ENCODE measurements at regions not wholly inside any gene's neighbourhood (a gene's known extent, or its start where the extent isn't known, plus 50 kb on each side); places are given as distances from the start of the nearest gene placed in this dataset.
A peak's percentile ranks its signal among the peaks of the same experiment; 100 is the strongest.

- H3K9me3 ChIP-seq (ENCODE audit: insufficient read depth, low read length), result no peaks in the 10 kb centered on the region
- no peak overlapping the region for H3K9ac ChIP-seq (ENCODE audit: low read length)
- H3K27ac ChIP-seq (ENCODE audit: low read length), result no peak overlapping the region
- peak overlapping the region; percentile 10; the same call in 1 of the 2 replicates for H3K4me3 ChIP-seq (ENCODE audit: low read length)
- peak overlapping the region; percentile 54 for H3K4me2 ChIP-seq (ENCODE audit: low read length)
- H4K20me1 ChIP-seq (ENCODE audit: insufficient read depth, low read length), result no peaks in the 10 kb centered on the region
- H3K27me3 ChIP-seq (ENCODE audit: low read depth, low read length), result no peaks in the 10 kb centered on the region
- TF ChIP-seq EZH2phosphoT487 (IDR thresholded peaks at IDR 0.05; ENCODE audit: low read depth), result no peak
- TF ChIP-seq, protein P1, sequence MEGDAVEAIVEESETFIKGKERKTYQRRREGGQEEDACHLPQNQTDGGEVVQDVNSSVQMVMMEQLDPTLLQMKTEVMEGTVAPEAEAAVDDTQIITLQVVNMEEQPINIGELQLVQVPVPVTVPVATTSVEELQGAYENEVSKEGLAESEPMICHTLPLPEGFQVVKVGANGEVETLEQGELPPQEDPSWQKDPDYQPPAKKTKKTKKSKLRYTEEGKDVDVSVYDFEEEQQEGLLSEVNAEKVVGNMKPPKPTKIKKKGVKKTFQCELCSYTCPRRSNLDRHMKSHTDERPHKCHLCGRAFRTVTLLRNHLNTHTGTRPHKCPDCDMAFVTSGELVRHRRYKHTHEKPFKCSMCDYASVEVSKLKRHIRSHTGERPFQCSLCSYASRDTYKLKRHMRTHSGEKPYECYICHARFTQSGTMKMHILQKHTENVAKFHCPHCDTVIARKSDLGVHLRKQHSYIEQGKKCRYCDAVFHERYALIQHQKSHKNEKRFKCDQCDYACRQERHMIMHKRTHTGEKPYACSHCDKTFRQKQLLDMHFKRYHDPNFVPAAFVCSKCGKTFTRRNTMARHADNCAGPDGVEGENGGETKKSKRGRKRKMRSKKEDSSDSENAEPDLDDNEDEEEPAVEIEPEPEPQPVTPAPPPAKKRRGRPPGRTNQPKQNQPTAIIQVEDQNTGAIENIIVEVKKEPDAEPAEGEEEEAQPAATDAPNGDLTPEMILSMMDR (IDR thresholded peaks at IDR 0.05; ENCODE audit: low read depth, low read length), result no peak
- H3K79me2 ChIP-seq (ENCODE audit: low read length), result no peaks in the 10 kb centered on the region
- peaks cover 12% of the 10 kb centered on the region for H3K4me1 ChIP-seq (ENCODE audit: low read length)
- no peaks in the 10 kb centered on the region for H3K36me3 ChIP-seq (replicated peaks; ENCODE audit: low read depth, low read length)
- peak overlapping the region; percentile 84 for H2AFZ ChIP-seq (ENCODE audit: low read depth, low read length)
Observed at GRCh38 chr10:62749093-62749683, 55.3 kb upstream of the ADO start.
